ENCODE measurements at regions not wholly inside any gene's neighbourhood (a gene's known extent, or its start where the extent isn't known, plus 50 kb on each side); places are given as distances from the start of the nearest gene placed in this dataset.

GRCh38 chr11:8800520-8801110 lies 110.4 kb upstream of the AKIP1 start:
- no peak overlapping the region for H3K4me3 ChIP-seq
- DNase-seq (ENCODE audit: extremely low read depth in 1 of 4, low spot score in 3 of 4) (no peak), ATAC-seq (no peak), FAIRE-seq (no peak)
- intact Hi-C loops (cut with micrococcal nuclease), result no loop called here
- H2AFZ ChIP-seq (ENCODE audit: low read depth, low read length), result no peak overlapping the region
- ChIA-PET POLR2A (interaction anchor here (0.7 to 1.8 kb wide), 3 partner anchors 10 to 97 kb away, joined by 3 to 6 read pairs (median 3); a partner anchor contains a TSS), CTCF (ENCODE audit: low intra/inter-chr PET ratio) (no interaction called here)
- H3K9me1 ChIP-seq (ENCODE audit: control insufficient read depth, insufficient read depth, low read length), result no peaks in the 10 kb centered on the region
- no peaks in the 10 kb centered on the region for H3K79me2 ChIP-seq (ENCODE audit: control insufficient read depth, insufficient read depth, low read length)
- no peaks in the 10 kb centered on the region for H3K36me3 ChIP-seq (ENCODE audit: control insufficient read depth, insufficient read depth, low read length)
- H3K9me3 ChIP-seq (replicated peaks; ENCODE audit: control insufficient read depth, insufficient read depth, low read depth, low read length), result no peaks in the 10 kb centered on the region
- in situ Hi-C loops (cut with MboI), result no loop called here
- no peak overlapping the region for H3K4me2 ChIP-seq (ENCODE audit: insufficient read depth, low read length)
- H3K27ac ChIP-seq (ENCODE audit: extremely low read depth, low read depth, low read length), result no peak overlapping the region
- H4K20me1 ChIP-seq (replicated peaks; ENCODE audit: control insufficient read depth, insufficient read depth, low read length), result no peaks in the 10 kb centered on the region
- TF ChIP-seq CBFA2T3 (IDR thresholded peaks at IDR 0.05), result no peak
- BruUV-seq (replicated peaks), result no TSS peak
- H3K4me1 ChIP-seq (replicated peaks in 1 of 2; ENCODE audit: control insufficient read depth in 2 of 2, insufficient read depth in 2 of 2, low read length in 2 of 2), result no peaks in the 10 kb centered on the region
- H3K27me3 ChIP-seq (ENCODE audit: control insufficient read depth in 2 of 2, insufficient read depth in 2 of 2, low read length in 2 of 2), result peaks cover 12 to 18% of the 10 kb centered on the region in 2 experiments; a peak in 4 of 5 replicates
- H3K9ac ChIP-seq (ENCODE audit: insufficient read depth in 1 of 2, low read depth in 2 of 2, low read length in 2 of 2), result no peak overlapping the region
- 0% methylated on average over 1 of the region's 1 CpG for WGBS (ENCODE audit: insufficient coverage, low coverage, missing lambda C conversion rate)

GRCh38 chr11:8801121-8801520 lies 109.9 kb upstream of the AKIP1 start:
- Histone ChIP-seq H4K20me1 (replicated peaks; ENCODE audit: control insufficient read depth, insufficient read depth, low read length) (no peaks in the 10 kb centered on the region), H3K27ac (ENCODE audit: extremely low read depth, low read depth, low read length) (no peak overlapping the region), H3K79me2 (ENCODE audit: control insufficient read depth, insufficient read depth, low read length) (no peaks in the 10 kb centered on the region), H3K9ac (ENCODE audit: insufficient read depth in 1 of 2, low read depth in 2 of 2, low read length in 2 of 2) (no peak overlapping the region), H3K9me1 (ENCODE audit: control insufficient read depth, insufficient read depth, low read length) (no peaks in the 10 kb centered on the region), H3K4me3 (no peak overlapping the region), H3K27me3 (ENCODE audit: control insufficient read depth in 2 of 2, insufficient read depth in 2 of 2, low read length in 2 of 2) (peaks cover 16% of the 10 kb centered on the region in 2 experiments; a peak in 4 of 5 replicates), H3K4me1 (replicated peaks in 1 of 2; ENCODE audit: control insufficient read depth in 2 of 2, insufficient read depth in 2 of 2, low read length in 2 of 2) (no peaks in the 10 kb centered on the region), H2AFZ (ENCODE audit: low read depth, low read length) (no peak overlapping the region), H3K36me3 (ENCODE audit: control insufficient read depth, insufficient read depth, low read length) (no peaks in the 10 kb centered on the region), H3K9me3 (replicated peaks; ENCODE audit: control insufficient read depth, insufficient read depth, low read depth, low read length) (no peaks in the 10 kb centered on the region), H3K4me2 (ENCODE audit: insufficient read depth, low read length) (no peak overlapping the region)
- DNase-seq (ENCODE audit: extremely low read depth in 1 of 4, low spot score in 3 of 4), result no peak
- ATAC-seq, result no peak
- in situ Hi-C loops (cut with MboI), result no loop called here
- POLR2A ChIA-PET, result interaction anchor here (1.8 kb wide), 1 partner anchor 9 kb away, joined by 6 read pairs; a partner anchor contains a TSS
- 2% methylated on average over 9 of the region's 9 CpGs for WGBS (ENCODE audit: insufficient coverage, low coverage, missing lambda C conversion rate)
- TF ChIP-seq GMEB1 (CRISPR knock-in tag; IDR thresholded peaks at IDR 0.05) (no peak), ZNF263 (CRISPR knock-in tag; IDR thresholded peaks at IDR 0.05; ENCODE audit: borderline replicate concordance) (no peak), ZNF3 (CRISPR knock-in tag; IDR thresholded peaks at IDR 0.05) (no peak), RUNX1 (IDR thresholded peaks at IDR 0.05; ENCODE audit: low read depth) (no peak), HDAC3 (IDR thresholded peaks at IDR 0.05; ENCODE audit: borderline replicate concordance, partially characterized antibody) (no peak)
- CTCF ChIA-PET (ENCODE audit: low intra/inter-chr PET ratio), result no interaction called here
- intact Hi-C loops (cut with micrococcal nuclease), result no loop called here
- no TSS peak for BruUV-seq (replicated peaks)
- no peak for FAIRE-seq

Data from K562 (cell line).